HG02798 (cell line): ENCODE measurements at regions not wholly inside any gene's neighbourhood (a gene's known extent, or its start where the extent isn't known, plus 50 kb on each side); places are given as distances from the start of the nearest gene placed in this dataset.
A peak's percentile ranks its signal among the peaks of the same experiment; 100 is the strongest.
"Not testable (repeated sequence)": the region's sequence is repeated elsewhere in the genome, so short reads cannot be mapped to it uniquely, and the experiment has no call there.

Experiments
- ATAC-seq: cut with Tn5 transposase; IDR thresholded peaks from one replicate; pipeline ENCODE4 v1.9.1; 2021; ENCODE audit warnings: mild to moderate bottlenecking; ENCODE audit not compliant: unreplicated experiment, poor library complexity

GRCh38 chr2:175310813-175311504, 129.4 kb upstream of the ATP5MC3 start:
- ATAC-seq, result no peak

GRCh38 chr2:175309799-175310198, 128.3 kb upstream of the ATP5MC3 start:
- ATAC-seq, result peak; percentile 48

- ATAC-seq, result no peak
These were observed 126.5 kb upstream of the ATP5MC3 start for GRCh38 chr2:175308005-175308404.

GRCh38 chr2:175304541-175304940, 123.0 kb upstream of the ATP5MC3 start:
- ATAC-seq, result no peak

- ATAC-seq, result no peak
These were observed 112.3 kb upstream of the ATP5MC3 start for GRCh38 chr2:175293776-175294175.

GRCh38 chr2:175293195-175293594, 111.7 kb upstream of the ATP5MC3 start:
- ATAC-seq, result no peak

- no peak for ATAC-seq
These were observed 101.4 kb upstream of the ATP5MC3 start for GRCh38 chr2:175282886-175283285.

- ATAC-seq, result peak; percentile 50
These were observed 100.8 kb upstream of the ATP5MC3 start for GRCh38 chr2:175282300-175282699.

- no peak for ATAC-seq
These were observed 96.3 kb upstream of the ATP5MC3 start for GRCh38 chr2:175277772-175278171.

GRCh38 chr2:175275539-175275938, 94.0 kb upstream of the ATP5MC3 start:
- ATAC-seq, result no peak

- ATAC-seq, result no peak
These were observed 77.7 kb upstream of the ATP5MC3 start for GRCh38 chr2:175259164-175259563.

- no peak for ATAC-seq
These were observed 75.5 kb upstream of the ATP5MC3 start for GRCh38 chr2:175256806-175257585.

- ATAC-seq, result not testable (repeated sequence)
These were observed 74.9 kb upstream of the ATP5MC3 start for GRCh38 chr2:175256391-175256790.

- ATAC-seq, result no peak
These were observed 72.4 kb upstream of the ATP5MC3 start for GRCh38 chr2:175253871-175254270.

- ATAC-seq, result no peak
These were observed 70.0 kb upstream of the ATP5MC3 start for GRCh38 chr2:175251425-175252041.

- ATAC-seq, result no peak
These were observed 65.6 kb upstream of the ATP5MC3 start for GRCh38 chr2:175247159-175247558.

- no peak for ATAC-seq
These were observed 63.2 kb upstream of the ATP5MC3 start for GRCh38 chr2:175244697-175245096.

- ATAC-seq, result no peak
These were observed 60.2 kb upstream of the ATP5MC3 start for GRCh38 chr2:175241691-175242090.

- not testable (repeated sequence) for ATAC-seq
These were observed 58.5 kb upstream of the ATP5MC3 start for GRCh38 chr2:175240033-175240432.

GRCh38 chr2:175236930-175237329, 55.4 kb upstream of the ATP5MC3 start:
- ATAC-seq, result no peak

- peak; percentile 62 for ATAC-seq
These were observed 53.1 kb upstream of the ATP5MC3 start for GRCh38 chr2:175234650-175235049.
